Trophoblast cell (in vitro differentiated cells and primary cell): ENCODE measurements at regions not wholly inside any gene's neighbourhood (a gene's known extent, or its start where the extent isn't known, plus 50 kb on each side); places are given as distances from the start of the nearest gene placed in this dataset.

Experiments
- DNase-seq, 2 donors: peaks; one replicate each; pipeline ENCODE4 v3.0.0-alpha.2; 2016
- H2AFZ ChIP-seq: 2 replicates; pipeline ENCODE4 v1.6.1; 2013; ENCODE audit warnings: low read length, moderate library complexity, mild to moderate bottlenecking; ENCODE audit not compliant: insufficient read depth, poor library complexity
- H2AK5ac ChIP-seq: 2 replicates; pipeline ENCODE4 v1.6.1; 2013; ENCODE audit warnings: mild to moderate bottlenecking, low read length
- H2BK120ac ChIP-seq: 2 replicates; pipeline ENCODE4 v1.6.1; 2013; ENCODE audit warnings: low read length, mild to moderate bottlenecking, moderate library complexity; ENCODE audit not compliant: insufficient read depth, poor library complexity
- H2BK12ac ChIP-seq: 2 replicates; pipeline ENCODE4 v1.6.1; 2013; ENCODE audit warnings: mild to moderate bottlenecking, low read length, moderate library complexity
- H2BK5ac ChIP-seq: 2 replicates; pipeline ENCODE4 v1.6.1; 2013; ENCODE audit warnings: low read length, low read depth, moderate library complexity, mild to moderate bottlenecking; ENCODE audit not compliant: poor library complexity
- H3K14ac ChIP-seq: 2 replicates; pipeline ENCODE4 v1.6.1; 2013; ENCODE audit warnings: mild to moderate bottlenecking, low read length
- H3K18ac ChIP-seq: 2 replicates; pipeline ENCODE4 v1.6.1; 2013; ENCODE audit warnings: mild to moderate bottlenecking, low read length
- H3K23ac ChIP-seq: 2 replicates; pipeline ENCODE4 v1.6.1; 2013; ENCODE audit warnings: low read length
- H3K27ac ChIP-seq: 2 replicates; pipeline ENCODE4 v1.5.1; 2013; ENCODE audit warnings: low read depth, mild to moderate bottlenecking, inconsistent platforms, low read length, moderate library complexity
- H3K27me3 ChIP-seq: 2 replicates; pipeline ENCODE4 v1.6.1; 2013; ENCODE audit warnings: inconsistent platforms, mild to moderate bottlenecking, low read length, moderate library complexity; ENCODE audit not compliant: insufficient read depth
- H3K36me3 ChIP-seq, 2 experiments: 1 replicate in 1 of 2; 2 replicates in 1 of 2; pipeline ENCODE4 v1.6.1; 2013; ENCODE audit warnings: low read length in 2 of 2, mild to moderate bottlenecking in 2 of 2, moderate library complexity in 1 of 2; ENCODE audit not compliant: insufficient read depth in 2 of 2, control insufficient read depth in 1 of 2
- H3K4ac ChIP-seq: 2 replicates; pipeline ENCODE4 v1.6.1; 2013; ENCODE audit warnings: low read depth, mild to moderate bottlenecking, low read length, moderate library complexity
- H3K4me1 ChIP-seq, 2 experiments: 1 replicate in 1 of 2; 2 replicates in 1 of 2; pipeline ENCODE4 v1.6.1; 2013; ENCODE audit warnings: low read length in 2 of 2, mild to moderate bottlenecking in 2 of 2, moderate library complexity in 1 of 2; ENCODE audit not compliant: insufficient read depth in 2 of 2, control insufficient read depth in 1 of 2
- H3K4me2 ChIP-seq: 2 replicates; pipeline ENCODE4 v1.6.1; 2013; ENCODE audit warnings: inconsistent platforms, mild to moderate bottlenecking, low read length, moderate library complexity
- H3K4me3 ChIP-seq: 2 replicates; pipeline ENCODE4 v1.5.1; 2013; ENCODE audit warnings: mild to moderate bottlenecking, low read depth, low read length, inconsistent platforms
- H3K79me1 ChIP-seq: one replicate; pipeline ENCODE4 v1.6.1; 2013; ENCODE audit warnings: low read length
- H3K79me2 ChIP-seq: 2 replicates; pipeline ENCODE4 v1.6.1; 2013; ENCODE audit warnings: low read length, mild to moderate bottlenecking; ENCODE audit not compliant: control insufficient read depth, insufficient read depth, poor library complexity
- H3K9ac ChIP-seq: 2 replicates; pipeline ENCODE4 v1.6.1; 2013; ENCODE audit warnings: mild to moderate bottlenecking, low read length
- H3K9me3 ChIP-seq: 2 replicates; pipeline ENCODE4 v1.6.1; 2013; ENCODE audit warnings: low read depth, mild to moderate bottlenecking, control low read depth, inconsistent platforms, low read length; ENCODE audit not compliant: insufficient read depth
- H4K12ac ChIP-seq: 2 replicates; pipeline ENCODE4 v1.6.1; 2013; ENCODE audit warnings: low read depth, mild to moderate bottlenecking, low read length, moderate library complexity
- H4K8ac ChIP-seq: 2 replicates; pipeline ENCODE4 v1.6.1; 2013; ENCODE audit warnings: low read depth, mild to moderate bottlenecking, low read length, moderate library complexity
- H4K91ac ChIP-seq: one replicate; pipeline ENCODE4 v1.6.1; 2013; ENCODE audit warnings: low read depth, mild to moderate bottlenecking, low read length, moderate library complexity
- WGBS: extraction: QIAGEN DNeasy Blood & Tissue Kit; methylation state at CpG from one replicate; pipeline ENCODE4 v1.1.7; 2013; ENCODE audit warnings: missing lambda C conversion rate; ENCODE audit not compliant: insufficient read length, insufficient coverage; ENCODE audit errors: extremely low coverage; 5-methylcytosine and 5-hydroxymethylcytosine counted together

DNA sequence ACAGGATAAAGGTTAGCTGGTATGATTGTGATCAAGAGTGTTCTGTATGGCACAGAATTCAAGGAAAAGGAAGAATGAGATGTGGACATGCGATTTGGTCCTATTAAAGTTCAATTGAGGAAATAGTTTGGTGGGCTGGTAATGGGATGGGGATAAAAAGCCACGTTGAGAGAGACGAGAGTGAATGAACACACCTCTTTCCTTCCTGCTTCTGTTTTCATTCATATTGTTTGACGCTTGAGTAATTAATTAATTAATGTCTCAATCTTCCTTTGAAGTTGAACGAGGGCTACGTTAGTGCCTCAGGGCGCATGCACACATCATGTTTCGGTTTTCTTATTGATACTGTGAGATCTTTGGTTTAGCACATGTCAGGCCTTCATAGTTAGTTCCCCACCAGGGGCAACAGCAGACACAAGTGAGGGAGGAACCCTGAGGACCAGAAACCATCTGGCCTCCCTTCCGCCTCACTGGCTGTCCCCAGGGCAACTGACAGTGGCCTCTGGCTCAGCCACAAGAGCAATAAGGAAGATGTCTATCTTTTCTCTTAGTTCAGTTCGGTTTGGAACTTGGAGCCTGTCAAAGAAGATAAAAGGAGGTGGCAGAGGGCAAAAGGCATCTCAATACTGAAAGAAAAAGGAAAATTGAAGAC is 116.0 kb downstream of the LIPG start:
- Histone ChIP-seq H3K9ac (no peak overlapping the region), H4K8ac (no peak overlapping the region), H3K27me3 (peaks cover 2% of the 10 kb centered on the region), H3K4ac (no peak overlapping the region), H2BK5ac (no peak overlapping the region), H3K4me2 (no peak overlapping the region), H3K18ac (no peak overlapping the region), H4K91ac (no peak overlapping the region), H3K79me1 (no peaks in the 10 kb centered on the region), H3K36me3 (no peaks in the 10 kb centered on the region), H2AFZ (no peak overlapping the region), H3K27ac (no peak overlapping the region), H3K9me3 (no peaks in the 10 kb centered on the region), H3K23ac (no peak overlapping the region), H4K12ac (no peak overlapping the region), H3K79me2 (no peaks in the 10 kb centered on the region), H3K4me3 (no peak overlapping the region), H3K14ac (no peak overlapping the region), H2BK12ac (no peak overlapping the region), H2AK5ac (no peak overlapping the region), H3K4me1 (peaks cover 0 to 4% of the 10 kb centered on the region in 2 experiments), H2BK120ac (no peak overlapping the region)
- no CpG with 5 or more reads among the region's 10 CpGs for WGBS
- no peak for DNase-seq

- Histone ChIP-seq H4K8ac (no peak overlapping the region), H4K12ac (no peak overlapping the region), H3K4me2 (no peak overlapping the region), H3K27ac (no peak overlapping the region), H4K91ac (no peak overlapping the region), H3K23ac (no peak overlapping the region), H3K79me1 (no peaks in the 10 kb centered on the region), H3K9me3 (no peaks in the 10 kb centered on the region), H3K9ac (no peak overlapping the region), H3K27me3 (peaks cover 2% of the 10 kb centered on the region), H3K4me3 (no peak overlapping the region), H2BK12ac (no peak overlapping the region), H3K36me3 (no peaks in the 10 kb centered on the region), H3K4me1 (peaks cover 0 to 3% of the 10 kb centered on the region in 2 experiments), H3K4ac (no peak overlapping the region), H2BK120ac (no peak overlapping the region), H3K18ac (no peak overlapping the region), H2AFZ (no peak overlapping the region), H2AK5ac (no peak overlapping the region), H3K14ac (no peak overlapping the region), H2BK5ac (no peak overlapping the region), H3K79me2 (no peaks in the 10 kb centered on the region)
- no CpG with 5 or more reads among the region's 4 CpGs for WGBS
- DNase-seq: no peak
Measured at GRCh38 chr18:49677081-49677480, 115.2 kb downstream of the LIPG start.

- Histone ChIP-seq H3K79me2 (no peaks in the 10 kb centered on the region), H4K8ac (no peak overlapping the region), H3K9ac (no peak overlapping the region), H3K27me3 (peaks cover 2% of the 10 kb centered on the region), H4K12ac (no peak overlapping the region), H2AFZ (no peak overlapping the region), H4K91ac (no peak overlapping the region), H3K14ac (no peak overlapping the region), H3K9me3 (no peaks in the 10 kb centered on the region), H3K36me3 (no peaks in the 10 kb centered on the region), H3K4me3 (no peak overlapping the region), H3K23ac (no peak overlapping the region), H2BK12ac (no peak overlapping the region), H3K4ac (no peak overlapping the region), H3K79me1 (no peaks in the 10 kb centered on the region), H3K4me1 (no peaks in the 10 kb centered on the region), H2BK5ac (no peak overlapping the region), H3K18ac (no peak overlapping the region), H3K4me2 (no peak overlapping the region), H2AK5ac (no peak overlapping the region), H3K27ac (no peak overlapping the region), H2BK120ac (no peak overlapping the region)
- no peak for DNase-seq
- no CpG with 5 or more reads among the region's 5 CpGs for WGBS
Measured at GRCh38 chr18:49673281-49673680, 111.4 kb downstream of the LIPG start.

GRCh38 chr18:49672853-49673252 is 111.0 kb downstream of the LIPG start:
- H2AK5ac ChIP-seq: no peak overlapping the region
- no peak overlapping the region for H3K14ac ChIP-seq
- no peaks in the 10 kb centered on the region for H3K9me3 ChIP-seq
- no peak overlapping the region for H2BK12ac ChIP-seq
- H3K4me1 ChIP-seq: no peaks in the 10 kb centered on the region
- H2BK5ac ChIP-seq: no peak overlapping the region
- no peak overlapping the region for H3K4me2 ChIP-seq
- H3K79me1 ChIP-seq: no peaks in the 10 kb centered on the region
- H3K27ac ChIP-seq: no peak overlapping the region
- H3K23ac ChIP-seq: no peak overlapping the region
- WGBS: no CpG with 5 or more reads among the region's 1 CpG
- peaks cover 2% of the 10 kb centered on the region for H3K27me3 ChIP-seq
- no peak overlapping the region for H3K4ac ChIP-seq
- no peak for DNase-seq
- no peak overlapping the region for H4K8ac ChIP-seq
- no peaks in the 10 kb centered on the region for H3K79me2 ChIP-seq
- no peak overlapping the region for H3K4me3 ChIP-seq
- no peak overlapping the region for H4K91ac ChIP-seq
- no peak overlapping the region for H3K9ac ChIP-seq
- H2AFZ ChIP-seq: no peak overlapping the region
- no peak overlapping the region for H2BK120ac ChIP-seq
- no peak overlapping the region for H4K12ac ChIP-seq
- no peak overlapping the region for H3K18ac ChIP-seq
- H3K36me3 ChIP-seq: no peaks in the 10 kb centered on the region
